Ovary (tissue), 3 donors: ENCODE measurements at regions not wholly inside any gene's neighbourhood (a gene's known extent, or its start where the extent isn't known, plus 50 kb on each side); places are given as distances from the start of the nearest gene placed in this dataset.
"Not testable (repeated sequence)": the region's sequence is repeated elsewhere in the genome, so short reads cannot be mapped to it uniquely, and the experiment has no call there.

Source experiments
- CTCF ChIP-seq, 3 donors: fragments of 450-650 bp in 2 of 3; fragments of 200-600 bp in 1 of 3; IDR thresholded peaks; one replicate each; pipeline versions ENCODE4 v1.5.1 to v1.8.0; 2016 to 2022; ENCODE audit warnings: antibody characterized with exemption in 3 of 3, mild to moderate bottlenecking in 1 of 3
- POLR2A ChIP-seq: fragments of 450-650 bp; IDR thresholded peaks from one replicate; pipeline ENCODE4 v1.6.1; 2017; ENCODE audit warnings: antibody characterized with exemption, mild to moderate bottlenecking, moderate library complexity
- donor health status: DM: no; HTN: no; CAD: no.

GRCh38 chrX:140114059-140114458 lies 148.7 kb upstream of the CXorf66 start:
- not testable (repeated sequence) for TF ChIP-seq CTCF (IDR thresholded peaks at IDR 0.05); POLR2A
